Mesenchymal stem cell (in vitro differentiated cells and primary cell): ENCODE measurements at regions not wholly inside any gene's neighbourhood (a gene's known extent, or its start where the extent isn't known, plus 50 kb on each side); places are given as distances from the start of the nearest gene placed in this dataset.

Experiments
- DNase-seq: peaks from one replicate; pipeline ENCODE4 v3.0.0-alpha.2; 2013
- H2AFZ ChIP-seq: one replicate; pipeline ENCODE4 v1.6.1; 2013; ENCODE audit warnings: low read depth, mild to moderate bottlenecking, control low read depth, inconsistent platforms, low read length, moderate library complexity
- H2AK5ac ChIP-seq: 2 replicates; pipeline ENCODE4 v1.6.1; 2013; ENCODE audit warnings: low read length, moderate library complexity, mild to moderate bottlenecking, inconsistent platforms; ENCODE audit not compliant: severe bottlenecking
- H2BK120ac ChIP-seq: one replicate; pipeline ENCODE4 v1.6.1; 2013; ENCODE audit warnings: low read depth, mild to moderate bottlenecking, inconsistent platforms, low read length, moderate library complexity
- H2BK12ac ChIP-seq, 2 experiments: one replicate each; pipeline ENCODE4 v1.6.1; 2013; ENCODE audit warnings: inconsistent platforms in 2 of 2, low read length in 2 of 2, mild to moderate bottlenecking in 2 of 2, moderate library complexity in 2 of 2, control low read depth in 1 of 2
- H2BK15ac ChIP-seq: one replicate; pipeline ENCODE4 v1.6.1; 2013; ENCODE audit warnings: mild to moderate bottlenecking, low read depth, inconsistent platforms; ENCODE audit not compliant: poor library complexity, severe bottlenecking
- H2BK5ac ChIP-seq: 2 replicates; pipeline ENCODE4 v1.6.1; 2013; ENCODE audit warnings: low read depth, mild to moderate bottlenecking, low read length, control low read depth, inconsistent platforms; ENCODE audit not compliant: poor library complexity, severe bottlenecking
- H3K14ac ChIP-seq, 2 experiments: one replicate each; pipeline ENCODE4 v1.6.1; 2013; ENCODE audit warnings: inconsistent platforms in 2 of 2, low read length in 2 of 2, control low read depth in 1 of 2, mild to moderate bottlenecking in 1 of 2, moderate library complexity in 1 of 2
- H3K18ac ChIP-seq, 2 experiments: one replicate each; pipeline ENCODE4 v1.6.1; 2013; ENCODE audit warnings: inconsistent platforms in 2 of 2, low read length in 2 of 2, control low read depth in 1 of 2, low read depth in 1 of 2, mild to moderate bottlenecking in 1 of 2
- H3K23ac ChIP-seq, 2 experiments: one replicate each; pipeline ENCODE4 v1.6.1; 2013; ENCODE audit warnings: inconsistent platforms in 2 of 2, low read length in 2 of 2, mild to moderate bottlenecking in 2 of 2, moderate library complexity in 2 of 2, control low read depth in 1 of 2
- H3K27ac ChIP-seq: 2 replicates; pipeline ENCODE4 v1.5.1; 2013; ENCODE audit warnings: mild to moderate bottlenecking, moderate library complexity, low read length, control low read depth, inconsistent platforms; ENCODE audit not compliant: poor library complexity, severe bottlenecking
- H3K27me3 ChIP-seq, 2 experiments: 2 replicates each; pipeline versions ENCODE4 v1.6.1 to v1.7.0; 2013; ENCODE audit warnings: low read length in 2 of 2, mild to moderate bottlenecking in 2 of 2, moderate library complexity in 2 of 2, control low read depth in 1 of 2, inconsistent platforms in 1 of 2; ENCODE audit not compliant: control insufficient read depth in 1 of 2, insufficient read depth in 1 of 2
- H3K36me3 ChIP-seq, 2 experiments: 2 replicates each; pipeline versions ENCODE4 v1.6.1 to v1.7.0; 2013; ENCODE audit warnings: low read length in 2 of 2, control low read depth in 1 of 2, inconsistent platforms in 1 of 2, low read depth in 1 of 2, mild to moderate bottlenecking in 1 of 2; ENCODE audit not compliant: insufficient read depth in 2 of 2, control insufficient read depth in 1 of 2
- H3K4ac ChIP-seq, 2 experiments: one replicate each; pipeline ENCODE4 v1.6.1; 2013; ENCODE audit warnings: inconsistent platforms in 2 of 2, low read length in 2 of 2, mild to moderate bottlenecking in 2 of 2, moderate library complexity in 2 of 2, control low read depth in 1 of 2, low read depth in 1 of 2
- H3K4me1 ChIP-seq: 2 replicates; pipeline ENCODE4 v1.6.1; 2013; ENCODE audit warnings: low read depth, low read length, control low read depth; ENCODE audit not compliant: control insufficient read depth, insufficient read depth
- H3K4me2 ChIP-seq: 2 replicates; pipeline ENCODE4 v1.6.1; 2013; ENCODE audit warnings: low read length, mild to moderate bottlenecking, inconsistent platforms; ENCODE audit not compliant: poor library complexity, severe bottlenecking
- H3K4me3 ChIP-seq, 2 experiments: 2 replicates each; pipeline versions ENCODE4 v1.5.1 to v1.7.0; 2013; ENCODE audit warnings: low read length in 2 of 2, mild to moderate bottlenecking in 2 of 2, control low read depth in 1 of 2, low read depth in 1 of 2; ENCODE audit not compliant: insufficient read depth in 1 of 2
- H3K79me1 ChIP-seq: replicated peaks from 2 replicates; pipeline ENCODE4 v1.6.1; 2013; ENCODE audit warnings: mild to moderate bottlenecking, control low read depth, low read length, inconsistent platforms; ENCODE audit not compliant: poor library complexity, severe bottlenecking
- H3K9ac ChIP-seq: 2 replicates; pipeline ENCODE4 v1.7.0; 2013; ENCODE audit warnings: mild to moderate bottlenecking, low read length, moderate library complexity
- H3K9me3 ChIP-seq: 2 replicates; pipeline ENCODE4 v1.7.0; 2013; ENCODE audit warnings: mild to moderate bottlenecking, low read length; ENCODE audit not compliant: control insufficient read depth
- H4K8ac ChIP-seq: one replicate; pipeline ENCODE4 v1.6.1; 2013; ENCODE audit warnings: inconsistent platforms, mild to moderate bottlenecking, low read length, moderate library complexity
- H4K91ac ChIP-seq: one replicate; pipeline ENCODE4 v1.6.1; 2013; ENCODE audit warnings: mild to moderate bottlenecking, low read length, inconsistent platforms
- WGBS: methylation state at CpG from one replicate; pipeline ENCODE4 v1.1.7; 2013; ENCODE audit warnings: mixed read lengths; 5-methylcytosine and 5-hydroxymethylcytosine counted together

GRCh38 chr13:66037096-66037495 lies 1193.0 kb downstream of the PCDH9 start:
- Histone ChIP-seq H2BK15ac (no peak overlapping the region), H2BK5ac (no peak overlapping the region), H3K36me3 (no peaks in the 10 kb centered on the region), H3K23ac (no peak overlapping the region), H2BK12ac (no peak overlapping the region), H2AFZ (no peak overlapping the region), H4K91ac (no peak overlapping the region), H3K9ac (no peak overlapping the region), H3K4me2 (no peak overlapping the region), H4K8ac (no peak overlapping the region), H3K27ac (no peak overlapping the region), H3K4me3 (no peak overlapping the region), H3K4ac (no peak overlapping the region), H3K14ac (no peak overlapping the region), H3K4me1 (no peaks in the 10 kb centered on the region), H2BK120ac (no peak overlapping the region), H3K9me3 (no peaks in the 10 kb centered on the region), H3K18ac (no peak overlapping the region), H3K79me1 (no peaks in the 10 kb centered on the region), H2AK5ac (no peak overlapping the region), H3K27me3 (no peaks in the 10 kb centered on the region)
- DNase-seq = no peak
- no CpG with 5 or more reads among the region's 2 CpGs for WGBS

- no peak overlapping the region for H3K9ac ChIP-seq
- no peak overlapping the region for H3K4me2 ChIP-seq
- H3K14ac ChIP-seq = no peak overlapping the region
- H3K23ac ChIP-seq = no peak overlapping the region
- no peaks in the 10 kb centered on the region for H3K36me3 ChIP-seq
- no peak for DNase-seq
- no peaks in the 10 kb centered on the region for H3K27me3 ChIP-seq
- no peak overlapping the region for H2BK5ac ChIP-seq
- no peak overlapping the region for H3K27ac ChIP-seq
- H3K18ac ChIP-seq = no peak overlapping the region
- no peak overlapping the region for H2BK15ac ChIP-seq
- no peak overlapping the region for H3K4me3 ChIP-seq
- no peaks in the 10 kb centered on the region for H3K9me3 ChIP-seq
- no CpG with 5 or more reads among the region's 2 CpGs for WGBS
- no peak overlapping the region for H4K8ac ChIP-seq
- no peak overlapping the region for H4K91ac ChIP-seq
- no peak overlapping the region for H2AFZ ChIP-seq
- no peak overlapping the region for H2BK120ac ChIP-seq
- no peak overlapping the region for H3K4ac ChIP-seq
- H2BK12ac ChIP-seq = no peak overlapping the region
- no peaks in the 10 kb centered on the region for H3K4me1 ChIP-seq
- H2AK5ac ChIP-seq = no peak overlapping the region
- no peaks in the 10 kb centered on the region for H3K79me1 ChIP-seq
These were observed 1193.5 kb downstream of the PCDH9 start for GRCh38 chr13:66036636-66037035.

GRCh38 chr13:66036024-66036614 lies 1194.0 kb downstream of the PCDH9 start:
- no peak overlapping the region for H3K18ac ChIP-seq
- H4K91ac ChIP-seq = no peak overlapping the region
- H2BK5ac ChIP-seq = no peak overlapping the region
- WGBS = 92% methylated on average over 2 of the region's 2 CpGs
- H3K4me3 ChIP-seq = no peak overlapping the region
- H3K27ac ChIP-seq = no peak overlapping the region
- no peak overlapping the region for H2BK120ac ChIP-seq
- H3K9me3 ChIP-seq = no peaks in the 10 kb centered on the region
- H2AK5ac ChIP-seq = no peak overlapping the region
- H3K9ac ChIP-seq = no peak overlapping the region
- no peak overlapping the region for H4K8ac ChIP-seq
- H3K36me3 ChIP-seq = no peaks in the 10 kb centered on the region
- no peak overlapping the region for H2BK15ac ChIP-seq
- H2AFZ ChIP-seq = no peak overlapping the region
- H3K27me3 ChIP-seq = no peaks in the 10 kb centered on the region
- no peak overlapping the region for H3K4me2 ChIP-seq
- H3K23ac ChIP-seq = no peak overlapping the region
- no peaks in the 10 kb centered on the region for H3K79me1 ChIP-seq
- H2BK12ac ChIP-seq = no peak overlapping the region
- no peak overlapping the region for H3K14ac ChIP-seq
- no peak overlapping the region for H3K4ac ChIP-seq
- H3K4me1 ChIP-seq = no peaks in the 10 kb centered on the region
- DNase-seq = no peak

- H3K23ac ChIP-seq = no peak overlapping the region
- no peak overlapping the region for H2AK5ac ChIP-seq
- no peak overlapping the region for H3K9ac ChIP-seq
- no peaks in the 10 kb centered on the region for H3K36me3 ChIP-seq
- H3K4me1 ChIP-seq = no peaks in the 10 kb centered on the region
- no peak overlapping the region for H4K91ac ChIP-seq
- WGBS = no CpG with 5 or more reads among the region's 1 CpG
- no peak overlapping the region for H3K4me3 ChIP-seq
- no peaks in the 10 kb centered on the region for H3K9me3 ChIP-seq
- H3K14ac ChIP-seq = no peak overlapping the region
- no peak overlapping the region for H3K27ac ChIP-seq
- H3K4ac ChIP-seq = no peak overlapping the region
- H3K79me1 ChIP-seq = no peaks in the 10 kb centered on the region
- no peaks in the 10 kb centered on the region for H3K27me3 ChIP-seq
- H3K4me2 ChIP-seq = no peak overlapping the region
- no peak overlapping the region for H2BK12ac ChIP-seq
- H4K8ac ChIP-seq = no peak overlapping the region
- no peak overlapping the region for H3K18ac ChIP-seq
- H2BK5ac ChIP-seq = no peak overlapping the region
- H2BK120ac ChIP-seq = no peak overlapping the region
- no peak overlapping the region for H2BK15ac ChIP-seq
- no peak overlapping the region for H2AFZ ChIP-seq
- no peak for DNase-seq
These were observed 1196.2 kb downstream of the PCDH9 start for GRCh38 chr13:66033924-66034323.
